GM10266 (cell line): ENCODE measurements at regions not wholly inside any gene's neighbourhood (a gene's known extent, or its start where the extent isn't known, plus 50 kb on each side); places are given as distances from the start of the nearest gene placed in this dataset.

Experiments used
- DNase-seq: peaks from one replicate; pipeline ENCODE4 v3.0.0; 2012; ENCODE audit errors: extremely low spot score
- TF ChIP-seq, protein P1 (sequence below): IDR thresholded peaks from 2 replicates; pipeline ENCODE4 v1.5.1; 2012; ENCODE audit warnings: mild to moderate bottlenecking, low read depth; ENCODE audit not compliant: control insufficient read depth, insufficient read depth; ENCODE audit errors: missing control alignments

DNA sequence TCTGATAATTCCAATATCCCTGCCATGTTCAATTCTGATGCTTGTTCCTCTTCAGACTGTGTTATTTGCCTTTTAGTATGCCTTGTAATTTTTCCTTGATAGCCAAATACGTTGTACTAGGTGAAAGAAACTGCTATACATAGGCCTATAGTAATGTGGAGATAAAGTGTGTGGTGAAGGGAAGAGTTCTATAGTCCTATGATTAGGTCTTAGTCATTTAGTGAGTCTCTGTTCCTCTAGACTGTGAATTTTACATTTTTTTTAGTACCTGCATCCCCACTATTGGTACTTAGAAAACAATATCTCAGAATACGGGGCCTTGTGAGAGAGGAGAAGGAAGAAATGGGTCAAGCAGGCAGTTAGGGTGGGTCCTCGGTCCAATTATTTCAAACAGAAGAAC is 59.6 kb upstream of the SEMA3E start:
- TF ChIP-seq, protein P1, sequence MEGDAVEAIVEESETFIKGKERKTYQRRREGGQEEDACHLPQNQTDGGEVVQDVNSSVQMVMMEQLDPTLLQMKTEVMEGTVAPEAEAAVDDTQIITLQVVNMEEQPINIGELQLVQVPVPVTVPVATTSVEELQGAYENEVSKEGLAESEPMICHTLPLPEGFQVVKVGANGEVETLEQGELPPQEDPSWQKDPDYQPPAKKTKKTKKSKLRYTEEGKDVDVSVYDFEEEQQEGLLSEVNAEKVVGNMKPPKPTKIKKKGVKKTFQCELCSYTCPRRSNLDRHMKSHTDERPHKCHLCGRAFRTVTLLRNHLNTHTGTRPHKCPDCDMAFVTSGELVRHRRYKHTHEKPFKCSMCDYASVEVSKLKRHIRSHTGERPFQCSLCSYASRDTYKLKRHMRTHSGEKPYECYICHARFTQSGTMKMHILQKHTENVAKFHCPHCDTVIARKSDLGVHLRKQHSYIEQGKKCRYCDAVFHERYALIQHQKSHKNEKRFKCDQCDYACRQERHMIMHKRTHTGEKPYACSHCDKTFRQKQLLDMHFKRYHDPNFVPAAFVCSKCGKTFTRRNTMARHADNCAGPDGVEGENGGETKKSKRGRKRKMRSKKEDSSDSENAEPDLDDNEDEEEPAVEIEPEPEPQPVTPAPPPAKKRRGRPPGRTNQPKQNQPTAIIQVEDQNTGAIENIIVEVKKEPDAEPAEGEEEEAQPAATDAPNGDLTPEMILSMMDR: no peak
- no peak for DNase-seq

DNA sequence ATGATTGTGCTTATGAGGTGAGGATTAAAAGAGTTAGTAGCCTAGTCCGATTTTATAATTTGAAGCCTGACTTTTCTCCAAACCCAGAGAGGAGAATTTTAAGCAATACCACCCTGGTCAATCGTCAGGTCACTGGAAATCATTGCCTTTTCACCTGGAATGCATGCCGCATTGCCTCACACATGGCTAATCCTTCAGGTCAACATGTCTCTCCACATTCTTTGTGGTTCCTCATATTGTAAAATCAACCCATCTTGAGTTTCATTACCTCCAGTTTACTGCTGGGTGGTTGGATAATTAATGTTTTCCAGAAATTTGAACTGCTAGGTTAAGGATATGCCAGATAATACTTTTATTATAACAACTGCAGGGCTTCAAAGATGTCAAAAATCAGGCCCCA is 55.6 kb upstream of the SEMA3E start:
- no peak for DNase-seq
- TF ChIP-seq, protein P1: no peak

DNA sequence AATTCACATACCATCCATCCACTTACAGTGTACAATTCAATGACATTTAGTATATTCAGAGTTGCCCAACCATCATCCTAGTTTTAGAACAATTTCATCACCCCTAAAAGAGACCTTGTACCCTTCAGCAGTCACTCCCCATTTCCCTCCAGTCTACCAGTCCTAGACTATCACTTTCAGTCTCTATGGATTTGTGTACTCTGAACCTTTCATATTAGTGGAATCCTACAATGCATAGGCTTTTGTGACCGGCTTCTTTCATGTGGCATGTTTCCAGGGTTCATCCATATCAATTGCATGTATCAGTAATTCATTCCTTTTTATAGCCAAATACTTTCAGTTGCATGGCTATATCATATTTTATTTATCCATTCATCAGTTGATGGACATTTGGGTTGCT is 53.5 kb upstream of the SEMA3E start:
- TF ChIP-seq, protein P1: no peak
- DNase-seq: no peak

DNA sequence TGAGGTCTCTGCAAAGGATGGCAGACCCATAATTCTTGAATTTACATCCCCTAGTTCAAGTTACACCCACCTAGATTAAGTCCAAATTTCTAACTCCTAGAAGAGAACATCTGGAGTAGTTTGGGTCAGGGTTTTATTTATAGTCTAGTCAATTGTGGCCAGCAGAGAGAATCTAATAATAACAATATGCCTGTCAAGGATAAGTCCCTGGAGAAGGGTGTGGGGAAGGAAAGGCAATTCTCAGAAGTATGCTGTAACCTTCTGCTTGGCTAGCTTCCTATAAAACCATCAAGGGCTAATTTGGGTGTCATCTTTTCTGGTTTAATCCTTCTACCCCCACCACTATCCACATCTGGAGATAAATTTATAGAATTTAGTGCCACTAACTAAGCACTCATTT is 52.8 kb upstream of the SEMA3E start:
- DNase-seq: no peak
- TF ChIP-seq, protein P1: no peak
